Neutrophil (primary cell): ENCODE measurements at regions not wholly inside any gene's neighbourhood (a gene's known extent, or its start where the extent isn't known, plus 50 kb on each side); places are given as distances from the start of the nearest gene placed in this dataset.

Experiments used
- H3K27ac ChIP-seq: fragments of 200-600 bp; sonication (generic); 2 replicates; pipeline ENCODE4 v1.5.1; 2016; ENCODE audit warnings: mild to moderate bottlenecking, moderate library complexity
- H3K27me3 ChIP-seq: fragments of 200-600 bp; sonication (generic); 2 replicates; pipeline ENCODE4 v1.6.0; 2016; ENCODE audit warnings: mild to moderate bottlenecking
- H3K36me3 ChIP-seq: fragments of 200-600 bp; sonication (generic); 2 replicates; pipeline ENCODE4 v1.5.1; 2017
- H3K4me1 ChIP-seq, 2 experiments: fragments of 200-600 bp in 1 of 2; sonication (generic) in 1 of 2; 1 replicate in 1 of 2; 2 replicates in 1 of 2; pipeline versions ENCODE4 v1.5.1 to v1.6.1; 2013 to 2016; ENCODE audit warnings: low read depth in 1 of 2, low read length in 1 of 2, mild to moderate bottlenecking in 1 of 2, moderate library complexity in 1 of 2; ENCODE audit not compliant: control insufficient read depth in 1 of 2, insufficient read depth in 1 of 2
- H3K4me3 ChIP-seq, 2 experiments: fragments of 200-600 bp in 1 of 2; sonication (generic) in 1 of 2; 1 replicate in 1 of 2; 2 replicates in 1 of 2; pipeline ENCODE4 v1.5.1; 2013 to 2016; ENCODE audit warnings: low read depth in 1 of 2, low read length in 1 of 2, mild to moderate bottlenecking in 1 of 2, moderate library complexity in 1 of 2
- H3K9me3 ChIP-seq: fragments of 200-600 bp; sonication (generic); 2 replicates; pipeline ENCODE4 v1.5.1; 2016
- CTCF ChIP-seq: fragments of 200-600 bp; sonication (generic); IDR thresholded peaks from 2 replicates; pipeline ENCODE4 v1.5.1; 2016; ENCODE audit warnings: antibody characterized with exemption

GRCh38 chr7:135828604-135829003 lies 80.0 kb upstream of the FAM180A start:
- Histone ChIP-seq H3K4me1 (no peaks in the 10 kb centered on the region), H3K27ac (no peak overlapping the region), H3K36me3 (no peaks in the 10 kb centered on the region), H3K27me3 (no peaks in the 10 kb centered on the region), H3K4me3 (no peak overlapping the region), H3K9me3 (no peaks in the 10 kb centered on the region)
- no peak for TF ChIP-seq CTCF

- no peak for TF ChIP-seq CTCF
- no peaks in the 10 kb centered on the region for H3K9me3 ChIP-seq
- H3K27ac ChIP-seq: no peak overlapping the region
- H3K36me3 ChIP-seq: no peaks in the 10 kb centered on the region
- no peak overlapping the region for H3K4me3 ChIP-seq
- H3K27me3 ChIP-seq: no peaks in the 10 kb centered on the region
- H3K4me1 ChIP-seq: no peaks in the 10 kb centered on the region
Observed at GRCh38 chr7:135827391-135827790, 78.8 kb upstream of the FAM180A start.

- no peaks in the 10 kb centered on the region for H3K27me3 ChIP-seq
- H3K36me3 ChIP-seq: no peaks in the 10 kb centered on the region
- no peaks in the 10 kb centered on the region for H3K4me1 ChIP-seq
- no peak for TF ChIP-seq CTCF
- no peak overlapping the region for H3K4me3 ChIP-seq
- no peak overlapping the region for H3K27ac ChIP-seq
- H3K9me3 ChIP-seq: no peaks in the 10 kb centered on the region
Observed at GRCh38 chr7:135825406-135825805, 76.8 kb upstream of the FAM180A start.

GRCh38 chr7:135822376-135822775 lies 73.8 kb upstream of the FAM180A start:
- Histone ChIP-seq H3K4me3 (no peak overlapping the region), H3K4me1 (no peaks in the 10 kb centered on the region), H3K36me3 (no peaks in the 10 kb centered on the region), H3K27ac (no peak overlapping the region), H3K9me3 (no peaks in the 10 kb centered on the region), H3K27me3 (no peaks in the 10 kb centered on the region)
- no peak for TF ChIP-seq CTCF

- no peak overlapping the region for H3K27ac ChIP-seq
- H3K4me3 ChIP-seq: no peak overlapping the region
- TF ChIP-seq CTCF: no peak
- no peaks in the 10 kb centered on the region for H3K27me3 ChIP-seq
- H3K4me1 ChIP-seq: no peaks in the 10 kb centered on the region
- H3K36me3 ChIP-seq: no peaks in the 10 kb centered on the region
- no peaks in the 10 kb centered on the region for H3K9me3 ChIP-seq
Observed at GRCh38 chr7:135817583-135817982, 69.0 kb upstream of the FAM180A start.

GRCh38 chr7:135815033-135815432 lies 66.4 kb upstream of the FAM180A start:
- no peak overlapping the region for H3K27ac ChIP-seq
- TF ChIP-seq CTCF: no peak

More at GRCh38 chr7:135815033-135815432, 66.4 kb upstream of the FAM180A start:
- H3K9me3 ChIP-seq: no peaks in the 10 kb centered on the region
- no peaks in the 10 kb centered on the region for H3K4me1 ChIP-seq
- H3K27me3 ChIP-seq: no peaks in the 10 kb centered on the region
- no peaks in the 10 kb centered on the region for H3K36me3 ChIP-seq
- H3K4me3 ChIP-seq: no peak overlapping the region
